ENCODE measurements at regions not wholly inside any gene's neighbourhood (a gene's known extent, or its start where the extent isn't known, plus 50 kb on each side); places are given as distances from the start of the nearest gene placed in this dataset.

- TF ChIP-seq CTCF (conservative IDR thresholded peaks at IDR 0.05; ENCODE audit: low read depth, low read length): no peak
- no peak for TF ChIP-seq EZH2 (IDR thresholded peaks at IDR 0.05; ENCODE audit: low read length, unreplicated experiment)
- no peak for TF ChIP-seq EZH2phosphoT487 (IDR thresholded peaks at IDR 0.05; ENCODE audit: borderline replicate concordance, low read length)
These were observed 221.5 kb upstream of the SOX9 start for GRCh38 chr17:71899317-71899716.
